Spleen (tissue), 7 donors: ENCODE measurements at regions not wholly inside any gene's neighbourhood (a gene's known extent, or its start where the extent isn't known, plus 50 kb on each side); places are given as distances from the start of the nearest gene placed in this dataset.

Source experiments
- POLR2A ChIP-seq, 3 donors: fragments of 450-650 bp; IDR thresholded peaks; one replicate each; pipeline ENCODE4 v1.5.1; 2017; ENCODE audit warnings: antibody characterized with exemption in 3 of 3, mild to moderate bottlenecking in 1 of 3
- POLR2AphosphoS5 ChIP-seq, 3 donors: sonication (generic); formaldehyde crosslinking; IDR thresholded peaks; one replicate each; pipeline ENCODE4 v1.5.1; 2017; ENCODE audit warnings: antibody characterized with exemption in 3 of 3
- TF ChIP-seq, protein P1 (sequence below), 11 experiments: fragments of 200-600 bp in 7 of 11; fragments of 450-650 bp in 4 of 11; sonication (generic) in 4 of 11; IDR thresholded peaks in 8 of 11; conservative IDR thresholded peaks in 3 of 11; 1 replicate in 7 of 11; 2 replicates in 4 of 11; pipeline versions ENCODE4 v1.4.0 to v1.8.0; 2016 to 2021; ENCODE audit warnings: antibody characterized with exemption in 11 of 11, inconsistent platforms in 4 of 11, mild to moderate bottlenecking in 1 of 11
- donor health status: DM: no; HTN: no; CAD: no; lungs with moderate emphysema.
- donor health status: DM: no; HTN: no; CAD: no.
- donor health status: DM: no; HTN: no; CAD: no.

GRCh38 chr11:127383026-127383425, 382.5 kb upstream of the KIRREL3 start:
- TF ChIP-seq POLR2A (IDR thresholded peaks at IDR 0.05) (no peak), POLR2AphosphoS5 (IDR thresholded peaks at IDR 0.05) (no peak)
- TF ChIP-seq, protein P1, sequence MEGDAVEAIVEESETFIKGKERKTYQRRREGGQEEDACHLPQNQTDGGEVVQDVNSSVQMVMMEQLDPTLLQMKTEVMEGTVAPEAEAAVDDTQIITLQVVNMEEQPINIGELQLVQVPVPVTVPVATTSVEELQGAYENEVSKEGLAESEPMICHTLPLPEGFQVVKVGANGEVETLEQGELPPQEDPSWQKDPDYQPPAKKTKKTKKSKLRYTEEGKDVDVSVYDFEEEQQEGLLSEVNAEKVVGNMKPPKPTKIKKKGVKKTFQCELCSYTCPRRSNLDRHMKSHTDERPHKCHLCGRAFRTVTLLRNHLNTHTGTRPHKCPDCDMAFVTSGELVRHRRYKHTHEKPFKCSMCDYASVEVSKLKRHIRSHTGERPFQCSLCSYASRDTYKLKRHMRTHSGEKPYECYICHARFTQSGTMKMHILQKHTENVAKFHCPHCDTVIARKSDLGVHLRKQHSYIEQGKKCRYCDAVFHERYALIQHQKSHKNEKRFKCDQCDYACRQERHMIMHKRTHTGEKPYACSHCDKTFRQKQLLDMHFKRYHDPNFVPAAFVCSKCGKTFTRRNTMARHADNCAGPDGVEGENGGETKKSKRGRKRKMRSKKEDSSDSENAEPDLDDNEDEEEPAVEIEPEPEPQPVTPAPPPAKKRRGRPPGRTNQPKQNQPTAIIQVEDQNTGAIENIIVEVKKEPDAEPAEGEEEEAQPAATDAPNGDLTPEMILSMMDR (IDR thresholded peaks at IDR 0.05 in 8 of 11, conservative IDR thresholded peaks at IDR 0.05 in 3 of 11), result no peak
